Loucy (cell line): ENCODE measurements at regions not wholly inside any gene's neighbourhood (a gene's known extent, or its start where the extent isn't known, plus 50 kb on each side); places are given as distances from the start of the nearest gene placed in this dataset.
A peak's percentile ranks its signal among the peaks of the same experiment; 100 is the strongest.

Source experiments
- EZH2phosphoT487 ChIP-seq: fragments of 200-600 bp; IDR thresholded peaks from 2 replicates; pipeline ENCODE4 v1.6.1; 2018; ENCODE audit warnings: antibody characterized with exemption, mild to moderate bottlenecking, moderate library complexity, borderline replicate concordance
- TF ChIP-seq, protein P1 (sequence below): fragments of 200-600 bp; sonication (generic); conservative IDR thresholded peaks from 2 replicates; pipeline ENCODE4 v1.5.1; 2014; ENCODE audit warnings: mild to moderate bottlenecking, antibody characterized with exemption, low read length

DNA sequence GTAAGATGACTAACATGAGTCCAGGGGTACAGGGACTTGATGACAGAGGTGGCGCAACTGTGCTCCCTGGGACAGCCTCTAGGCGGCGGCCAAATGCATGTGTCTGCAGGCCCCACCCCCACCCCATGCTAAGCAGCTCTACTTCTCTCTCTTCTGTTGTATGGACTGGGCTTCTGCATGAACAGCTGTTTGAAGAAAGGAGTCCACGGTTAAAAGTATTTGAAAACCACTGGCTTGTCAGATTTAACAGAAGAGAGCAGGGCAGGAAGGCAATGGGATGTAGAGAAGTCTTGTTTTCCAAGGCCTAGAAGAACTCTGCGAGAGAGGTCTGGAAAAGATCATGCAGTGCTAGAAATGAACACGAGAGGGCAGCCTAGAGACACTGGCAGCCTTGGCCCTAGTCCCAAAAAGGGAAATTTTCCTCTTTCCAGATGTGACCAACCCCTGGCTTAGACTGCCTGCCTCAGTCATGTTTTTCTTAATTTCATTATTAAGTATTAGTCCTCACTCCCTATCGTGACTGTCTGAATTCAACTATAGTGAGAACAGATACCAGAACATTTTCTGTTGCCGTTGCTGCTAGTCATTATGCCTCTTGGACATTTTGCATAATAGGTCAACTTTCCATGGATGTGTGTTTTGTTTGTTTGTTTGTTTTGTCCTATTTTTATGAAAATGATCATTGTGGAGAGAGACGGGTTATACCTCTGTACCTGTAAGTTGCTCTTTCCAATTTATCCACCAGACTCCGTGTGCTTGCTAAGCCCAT is 265.0 kb downstream of the ADGRG6 start:
- TF ChIP-seq, protein P1, sequence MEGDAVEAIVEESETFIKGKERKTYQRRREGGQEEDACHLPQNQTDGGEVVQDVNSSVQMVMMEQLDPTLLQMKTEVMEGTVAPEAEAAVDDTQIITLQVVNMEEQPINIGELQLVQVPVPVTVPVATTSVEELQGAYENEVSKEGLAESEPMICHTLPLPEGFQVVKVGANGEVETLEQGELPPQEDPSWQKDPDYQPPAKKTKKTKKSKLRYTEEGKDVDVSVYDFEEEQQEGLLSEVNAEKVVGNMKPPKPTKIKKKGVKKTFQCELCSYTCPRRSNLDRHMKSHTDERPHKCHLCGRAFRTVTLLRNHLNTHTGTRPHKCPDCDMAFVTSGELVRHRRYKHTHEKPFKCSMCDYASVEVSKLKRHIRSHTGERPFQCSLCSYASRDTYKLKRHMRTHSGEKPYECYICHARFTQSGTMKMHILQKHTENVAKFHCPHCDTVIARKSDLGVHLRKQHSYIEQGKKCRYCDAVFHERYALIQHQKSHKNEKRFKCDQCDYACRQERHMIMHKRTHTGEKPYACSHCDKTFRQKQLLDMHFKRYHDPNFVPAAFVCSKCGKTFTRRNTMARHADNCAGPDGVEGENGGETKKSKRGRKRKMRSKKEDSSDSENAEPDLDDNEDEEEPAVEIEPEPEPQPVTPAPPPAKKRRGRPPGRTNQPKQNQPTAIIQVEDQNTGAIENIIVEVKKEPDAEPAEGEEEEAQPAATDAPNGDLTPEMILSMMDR, result peak; percentile 92
- no peak for TF ChIP-seq EZH2phosphoT487
